ENCODE measurements at regions not wholly inside any gene's neighbourhood (a gene's known extent, or its start where the extent isn't known, plus 50 kb on each side); places are given as distances from the start of the nearest gene placed in this dataset.
A peak's percentile ranks its signal among the peaks of the same experiment; 100 is the strongest.

GRCh38 chr6:139851206-139851605, 476.8 kb upstream of the CITED2 start:
- no peak for DNase-seq

DNA sequence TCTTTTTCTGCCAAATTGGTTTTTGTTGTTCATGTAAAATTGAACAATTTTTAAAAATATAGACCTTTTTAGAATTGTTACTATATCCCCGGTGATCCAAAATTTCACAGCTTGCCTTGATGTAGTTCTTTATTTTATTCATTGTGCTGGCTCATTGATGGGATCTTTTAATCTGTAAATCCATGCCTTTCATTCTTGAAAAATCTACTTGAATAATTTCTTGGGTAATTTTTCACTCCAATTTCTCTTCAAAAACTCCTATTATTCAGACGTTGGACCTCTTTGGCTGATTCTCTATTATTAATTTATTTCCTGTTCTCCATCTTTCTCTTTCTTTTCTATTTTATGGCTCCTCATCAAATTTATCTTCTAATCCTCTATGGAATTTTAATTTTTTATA, 476.1 kb upstream of the CITED2 start:
- no peak for DNase-seq

- DNase-seq = no peak
Observed at GRCh38 chr6:139847457-139847813, 473.0 kb upstream of the CITED2 start.

DNA sequence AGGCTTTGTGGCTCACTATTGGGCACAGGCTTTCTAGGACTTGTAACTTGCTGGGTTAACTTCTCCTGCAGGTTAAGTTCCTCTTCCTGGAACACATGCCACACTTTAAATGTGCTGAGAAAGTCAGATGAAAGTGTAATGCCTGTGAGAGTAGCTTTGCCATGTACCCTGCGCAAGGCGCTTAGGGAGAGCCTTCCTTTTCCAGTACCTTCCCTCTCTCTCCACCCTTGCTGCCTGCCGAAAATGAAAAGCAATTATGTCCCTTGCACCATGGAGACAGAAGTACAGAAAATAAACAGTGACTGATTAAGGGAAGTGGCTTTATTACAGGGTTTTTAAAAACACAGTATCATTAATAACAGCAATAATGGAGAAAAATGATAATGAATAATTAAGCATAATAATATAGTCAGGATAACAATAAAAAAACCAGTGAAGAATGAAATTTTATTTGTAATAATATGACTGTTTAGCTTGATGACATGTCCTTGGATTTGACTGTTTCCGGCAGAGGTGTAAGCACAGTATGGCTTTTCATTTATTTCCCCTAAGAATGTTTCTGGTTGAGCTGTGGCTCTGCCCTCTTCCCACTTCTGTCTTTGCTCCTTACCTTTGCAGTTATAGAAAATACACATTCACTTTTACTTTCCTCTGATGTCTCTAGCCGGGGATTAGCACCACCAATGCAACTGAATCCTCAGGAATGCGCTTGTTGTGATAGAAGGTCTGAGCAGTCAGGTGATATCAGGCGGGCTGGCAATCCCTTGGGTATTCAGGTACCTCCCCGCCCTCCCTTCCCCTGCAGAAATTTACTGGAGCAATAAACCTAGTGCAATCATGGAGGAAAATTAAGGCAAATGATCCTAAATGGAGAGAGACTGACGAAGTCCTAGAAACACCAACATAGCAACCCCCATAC, 472.3 kb upstream of the CITED2 start:
- DNase-seq = no peak

DNA sequence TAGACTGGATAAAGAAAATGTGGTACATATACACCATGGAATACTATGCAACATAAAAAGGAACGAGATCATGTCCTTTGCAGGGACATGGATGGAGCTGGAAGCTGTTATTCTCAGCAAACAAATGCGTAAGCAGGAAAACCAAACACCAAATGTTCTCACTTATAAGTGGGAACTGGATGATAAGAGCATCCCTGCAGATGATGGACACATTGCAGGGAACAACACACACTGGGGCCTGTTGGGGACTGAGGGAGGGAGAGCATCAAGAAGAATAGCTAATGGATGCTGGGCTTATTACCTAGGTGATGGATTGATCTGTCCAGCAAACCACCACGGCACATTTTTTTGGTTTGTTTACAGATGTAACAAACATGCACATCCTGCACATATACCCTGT, 470.5 kb upstream of the CITED2 start:
- no peak for DNase-seq

- DNase-seq = no peak
Observed at GRCh38 chr6:139841794-139842215, 467.4 kb upstream of the CITED2 start.

DNA sequence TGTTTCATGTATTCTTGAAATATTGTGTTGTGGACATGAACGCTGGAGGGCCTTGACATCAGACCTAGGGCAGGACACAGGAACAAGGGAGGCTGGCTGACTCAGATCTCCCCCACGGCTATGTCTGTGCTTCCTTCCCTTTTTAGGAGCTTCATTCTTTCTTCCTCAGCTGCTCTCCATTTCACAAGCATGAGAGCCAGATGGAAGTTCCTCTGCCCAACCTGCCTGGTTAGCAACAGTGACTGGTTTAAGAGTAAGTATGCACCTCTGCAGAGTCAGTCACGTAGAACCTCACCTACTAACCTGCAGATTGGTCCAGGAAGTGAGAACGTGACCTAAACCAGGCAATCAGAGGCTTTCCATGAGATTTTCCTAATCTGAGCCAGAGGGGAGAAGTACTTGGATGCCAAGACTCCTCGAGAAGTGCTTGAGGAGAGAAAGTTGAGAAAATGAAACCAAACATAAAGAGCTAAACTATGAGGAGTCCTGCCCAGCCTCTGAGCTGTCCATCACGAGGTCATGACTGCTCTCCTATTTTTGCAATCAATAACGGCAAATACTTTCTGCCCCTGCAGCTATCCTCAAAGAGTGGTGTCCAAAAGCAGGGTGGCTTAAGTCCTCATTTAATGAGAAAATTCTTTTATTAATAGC, 465.2 kb upstream of the CITED2 start:
- DNase-seq = peak; percentile 14

DNA sequence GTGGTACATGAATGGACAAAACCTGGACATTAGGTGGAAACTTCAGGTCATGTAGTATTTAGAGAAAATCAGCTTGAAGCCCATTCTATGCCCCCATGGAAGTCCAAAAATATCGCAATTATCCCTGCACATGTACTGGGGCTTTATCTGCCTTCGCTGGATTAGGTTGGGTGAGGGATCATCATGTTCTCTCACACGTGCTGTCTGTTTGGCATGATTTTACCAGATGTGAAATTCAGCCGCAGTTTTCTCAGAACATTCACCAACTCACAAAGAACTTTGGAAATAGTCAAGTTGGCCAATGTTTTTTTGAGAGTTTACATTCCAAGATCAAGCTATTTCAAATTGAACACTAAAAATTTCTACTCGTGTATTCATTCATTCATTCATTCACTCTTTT, 459.8 kb upstream of the CITED2 start:
- DNase-seq = no peak

- DNase-seq = no peak
Observed at GRCh38 chr6:139833592-139833991, 459.1 kb upstream of the CITED2 start.

DNA sequence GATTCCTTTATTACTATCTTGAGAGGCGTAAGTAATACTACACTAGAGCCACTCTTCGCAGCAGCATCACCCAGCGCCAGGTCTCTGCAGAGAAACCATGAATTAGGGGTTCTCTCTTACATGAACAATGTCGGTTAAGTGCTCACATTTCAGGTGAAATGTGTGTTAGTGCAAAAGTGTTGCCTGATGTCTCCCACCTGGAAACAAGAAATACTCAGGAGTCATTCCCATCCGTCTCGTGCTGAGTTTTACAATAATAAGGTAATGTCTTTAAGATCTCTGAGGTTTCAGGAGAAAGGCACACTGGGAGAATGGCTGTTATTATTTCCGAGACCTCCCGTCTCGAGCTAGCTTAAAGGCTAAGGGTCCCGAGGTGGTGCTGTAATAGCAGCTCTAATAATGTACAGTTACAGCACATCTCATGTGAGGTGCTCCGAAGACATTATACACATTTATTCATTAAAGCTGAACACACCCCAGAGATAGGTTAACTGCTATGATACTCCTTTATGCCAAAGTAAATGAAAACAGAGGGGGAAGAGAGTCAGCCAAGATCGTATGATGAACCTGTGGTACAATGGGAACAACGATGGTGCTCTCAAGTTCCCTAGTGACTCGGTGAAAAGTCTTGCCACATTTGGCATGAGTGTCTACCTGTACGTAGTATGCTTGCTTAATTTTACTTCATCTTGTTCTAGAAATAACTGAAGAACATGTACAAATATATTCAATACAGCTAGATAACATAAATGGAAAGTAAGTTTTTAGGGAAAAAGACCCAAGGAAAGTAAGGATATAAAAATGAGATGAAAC, 458.3 kb upstream of the CITED2 start:
- DNase-seq = no peak

DNA sequence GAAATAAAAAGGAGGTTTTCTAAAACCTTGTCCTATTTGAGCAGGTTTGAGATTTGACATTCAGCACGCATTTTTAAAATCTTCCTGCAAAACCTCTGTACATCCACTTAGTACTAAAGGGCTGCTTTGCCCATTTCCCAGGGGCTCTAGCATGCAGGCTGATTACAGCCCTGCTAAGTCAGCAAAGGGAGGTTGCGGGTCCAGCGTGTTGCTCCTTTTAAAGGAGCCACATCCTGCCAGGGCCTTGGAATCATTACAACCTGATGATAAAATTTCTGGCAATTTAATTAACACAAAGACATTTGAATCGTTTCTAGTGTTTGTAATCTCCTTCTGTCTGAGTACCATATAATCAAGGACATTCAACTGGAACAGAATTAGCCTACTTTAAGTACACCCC, 455.1 kb upstream of the CITED2 start:
- no peak for DNase-seq

- DNase-seq = no peak
Observed at GRCh38 chr6:139828751-139829519, 454.5 kb upstream of the CITED2 start.

GRCh38 chr6:139825935-139826374, 451.5 kb upstream of the CITED2 start:
- no peak for DNase-seq

GRCh38 chr6:139824864-139825263, 450.4 kb upstream of the CITED2 start:
- DNase-seq = no peak

DNA sequence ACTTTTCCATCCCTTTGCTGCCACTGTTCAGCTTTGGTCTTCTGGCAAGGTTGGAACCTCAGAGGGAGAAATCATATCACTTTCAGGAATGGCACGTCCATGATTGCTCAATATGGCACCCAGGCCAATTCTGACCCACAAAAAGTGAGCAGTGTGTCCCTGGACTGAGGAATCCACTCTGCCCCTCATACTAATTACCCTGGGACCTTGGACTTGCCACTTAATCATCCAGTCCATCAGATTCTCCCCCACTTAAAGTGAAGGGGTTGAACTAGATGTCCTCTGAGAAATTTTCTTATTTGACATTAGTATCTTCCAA, 449.3 kb upstream of the CITED2 start:
- DNase-seq = no peak

GRCh38 chr6:139823099-139823807, 448.8 kb upstream of the CITED2 start:
- no peak for DNase-seq

- DNase-seq = no peak
Observed at GRCh38 chr6:139821676-139822223, 447.3 kb upstream of the CITED2 start.

DNA sequence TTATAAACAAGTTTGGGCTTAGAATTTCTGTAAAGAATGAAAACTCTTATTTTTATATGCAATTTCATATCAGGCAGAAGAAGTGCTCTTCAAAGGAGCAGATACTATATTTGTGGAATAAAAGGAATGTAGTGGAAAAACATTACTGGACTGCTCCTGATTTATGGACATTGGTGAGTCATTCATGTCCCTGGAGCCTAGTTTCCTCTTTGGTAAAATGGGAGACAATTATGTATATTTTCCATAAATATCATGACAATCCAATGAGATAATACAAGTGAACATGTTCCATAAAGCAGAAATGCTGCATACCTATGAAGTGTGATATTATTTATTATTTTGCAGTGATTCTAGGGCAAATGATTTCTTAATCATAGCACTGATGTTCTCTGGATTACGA, 445.8 kb upstream of the CITED2 start:
- DNase-seq = no peak

- DNase-seq = no peak
Observed at GRCh38 chr6:139819776-139820175, 445.3 kb upstream of the CITED2 start.

- DNase-seq = no peak
Observed at GRCh38 chr6:139812939-139813338, 438.5 kb upstream of the CITED2 start.

DNA sequence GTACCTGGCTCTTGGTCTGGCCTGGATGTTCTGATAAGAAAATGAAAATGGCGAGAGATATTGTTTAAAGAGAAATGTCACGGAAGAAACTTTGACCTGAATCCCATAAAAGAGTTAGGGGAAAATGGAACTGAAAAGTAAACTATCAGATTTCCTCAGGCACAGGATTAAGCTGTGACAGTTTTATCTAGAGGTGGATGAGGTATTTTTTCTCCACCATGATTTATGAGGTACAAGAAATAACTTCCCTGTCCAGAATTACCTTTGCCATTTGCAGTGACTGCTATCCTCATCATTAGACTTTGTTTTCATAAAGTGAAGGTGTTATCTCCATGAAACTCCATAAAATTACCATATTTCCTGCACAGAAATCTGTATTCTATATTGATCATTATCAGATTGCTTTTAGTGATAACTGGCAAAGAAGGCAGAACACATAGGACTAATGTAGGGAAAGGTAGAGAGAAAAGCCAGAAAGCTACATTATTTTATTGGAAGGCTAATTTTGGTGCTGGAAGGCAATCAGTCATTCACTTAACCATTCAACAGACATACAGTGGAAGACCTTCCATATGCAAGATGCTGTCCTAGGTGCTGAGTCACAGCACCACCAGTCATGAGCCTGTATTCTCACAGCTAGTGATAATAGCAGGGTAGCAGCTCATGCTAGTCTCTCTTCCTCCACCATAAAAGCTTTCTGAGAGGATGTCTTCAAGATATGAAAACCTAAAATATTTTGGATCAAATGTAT, 427.3 kb upstream of the CITED2 start:
- DNase-seq = no peak

All from CD4-positive, alpha-beta T cell treated with Interleukin-21 for 1 hour (primary cell).